SK-N-SH treated with all-trans-retinoic acid at 6 μM for 48 hours (cell line): ENCODE measurements at regions not wholly inside any gene's neighbourhood (a gene's known extent, or its start where the extent isn't known, plus 50 kb on each side); places are given as distances from the start of the nearest gene placed in this dataset.
"Not testable (repeated sequence)": the region's sequence is repeated elsewhere in the genome, so short reads cannot be mapped to it uniquely, and the experiment has no call there.

Experiments used
- ATAC-seq: fragments of 200-7000 bp; cut with Tn5 transposase; 3 replicates; pipeline ENCODE4 v1.9.1; 2020; ENCODE audit warnings: mild to moderate bottlenecking, moderate library complexity
- ARNTL ChIP-seq: fragments of 450-650 bp; formaldehyde crosslinking; IDR thresholded peaks from 2 replicates; pipeline ENCODE4 v1.5.0; 2020; ENCODE audit warnings: low read depth, mild to moderate bottlenecking, moderate library complexity, borderline replicate concordance
- BACH2 ChIP-seq: fragments of 250-450 bp; sonication (Bioruptor Pico); IDR thresholded peaks from 2 replicates; pipeline ENCODE4 v1.9.0; 2021; ENCODE audit warnings: mild to moderate bottlenecking, borderline replicate concordance
- CSDC2 ChIP-seq: fragments of 250-450 bp; sonication (Bioruptor Pico); IDR thresholded peaks from 2 replicates; pipeline ENCODE4 v1.5.0; 2020; ENCODE audit warnings: mild to moderate bottlenecking, moderate library complexity
- CSRNP3 ChIP-seq: fragments of 250-450 bp; sonication (Bioruptor Pico); IDR thresholded peaks from 2 replicates; pipeline ENCODE4 v1.5.1; 2021; ENCODE audit warnings: mild to moderate bottlenecking, moderate library complexity
- ESRRG ChIP-seq: fragments of 250-450 bp; sonication (Bioruptor Pico); IDR thresholded peaks from 2 replicates; pipeline ENCODE4 v1.6.1; 2021; ENCODE audit warnings: mild to moderate bottlenecking
- GLIS3 ChIP-seq: fragments of 250-450 bp; sonication (Bioruptor Pico); IDR thresholded peaks from 2 replicates; pipeline ENCODE4 v1.5.0; 2020; ENCODE audit warnings: mild to moderate bottlenecking, moderate library complexity
- OSR1 ChIP-seq: fragments of 250-450 bp; sonication (Bioruptor Pico); IDR thresholded peaks from 2 replicates; pipeline ENCODE4 v1.8.0; 2022; ENCODE audit warnings: moderate library complexity, mild to moderate bottlenecking, inconsistent platforms
- PPARA ChIP-seq: fragments of 250-450 bp; sonication (Bioruptor Pico); IDR thresholded peaks from 2 replicates; pipeline ENCODE4 v1.5.0; 2020; ENCODE audit warnings: mild to moderate bottlenecking, borderline replicate concordance
- RARB ChIP-seq: fragments of 250-450 bp; sonication (Bioruptor Pico); IDR thresholded peaks from 2 replicates; pipeline ENCODE4 v1.8.0; 2021; ENCODE audit warnings: mild to moderate bottlenecking, moderate library complexity
- TOX ChIP-seq: fragments of 250-450 bp; sonication (Bioruptor Pico); IDR thresholded peaks from 2 replicates; pipeline ENCODE4 v1.8.0; 2021; ENCODE audit warnings: mild to moderate bottlenecking, moderate library complexity, borderline replicate concordance
- TSHZ2 ChIP-seq: fragments of 250-450 bp; sonication (Bioruptor Pico); IDR thresholded peaks from 2 replicates; pipeline ENCODE4 v1.5.0; 2020; ENCODE audit warnings: mild to moderate bottlenecking, moderate library complexity
- ZC3H10 ChIP-seq: fragments of 250-450 bp; sonication (Bioruptor Pico); IDR thresholded peaks from 2 replicates; pipeline ENCODE4 v1.5.1; 2021; ENCODE audit warnings: mild to moderate bottlenecking, moderate library complexity
- ZFP3 ChIP-seq: fragments of 250-450 bp; sonication (Bioruptor Pico); IDR thresholded peaks from 2 replicates; pipeline ENCODE4 v1.5.0; 2020; ENCODE audit warnings: mild to moderate bottlenecking, moderate library complexity
- ZFP30 ChIP-seq: fragments of 450-650 bp; formaldehyde crosslinking; IDR thresholded peaks from 2 replicates; pipeline ENCODE4 v1.5.0; 2022; ENCODE audit warnings: mild to moderate bottlenecking, moderate library complexity
- ZNF565 ChIP-seq: fragments of 450-650 bp; formaldehyde crosslinking; conservative IDR thresholded peaks from 2 replicates; pipeline ENCODE4 v1.5.0; 2020; ENCODE audit warnings: low read depth, mild to moderate bottlenecking, moderate library complexity
- ZNF70 ChIP-seq: fragments of 450-650 bp; formaldehyde crosslinking; IDR thresholded peaks from 2 replicates; pipeline ENCODE4 v1.5.0; 2020; ENCODE audit warnings: mild to moderate bottlenecking, moderate library complexity
- ZNF8 ChIP-seq: fragments of 450-650 bp; formaldehyde crosslinking; IDR thresholded peaks from 2 replicates; pipeline ENCODE4 v1.5.0; 2020; ENCODE audit warnings: mild to moderate bottlenecking, moderate library complexity

- no peak for ATAC-seq
- TF ChIP-seq ZFP3 (CRISPR knock-in tag) (no peak), ZNF565 (CRISPR knock-in tag) (no peak), TOX (no peak), ARNTL (CRISPR knock-in tag) (no peak), BACH2 (CRISPR knock-in tag) (no peak), CSRNP3 (CRISPR knock-in tag) (no peak), RARB (CRISPR knock-in tag) (no peak), GLIS3 (CRISPR knock-in tag) (no peak), ESRRG (no peak), ZNF70 (CRISPR knock-in tag) (no peak), ZFP30 (CRISPR knock-in tag) (no peak), PPARA (CRISPR knock-in tag) (no peak), ZNF8 (CRISPR knock-in tag) (no peak), ZC3H10 (CRISPR knock-in tag) (no peak), CSDC2 (CRISPR knock-in tag) (no peak), OSR1 (CRISPR knock-in tag) (no peak)
- TF ChIP-seq, all 23 proteins: peak for 0
These were observed 55.1 kb upstream of the IMP4 start for GRCh38 chr2:130287656-130288026.

GRCh38 chr2:130286983-130287655, 55.6 kb upstream of the IMP4 start:
- no peak for ATAC-seq
- TF ChIP-seq TSHZ2 (no peak), RARB (CRISPR knock-in tag) (no peak)
- TF ChIP-seq, all 23 proteins: peak for 0

DNA sequence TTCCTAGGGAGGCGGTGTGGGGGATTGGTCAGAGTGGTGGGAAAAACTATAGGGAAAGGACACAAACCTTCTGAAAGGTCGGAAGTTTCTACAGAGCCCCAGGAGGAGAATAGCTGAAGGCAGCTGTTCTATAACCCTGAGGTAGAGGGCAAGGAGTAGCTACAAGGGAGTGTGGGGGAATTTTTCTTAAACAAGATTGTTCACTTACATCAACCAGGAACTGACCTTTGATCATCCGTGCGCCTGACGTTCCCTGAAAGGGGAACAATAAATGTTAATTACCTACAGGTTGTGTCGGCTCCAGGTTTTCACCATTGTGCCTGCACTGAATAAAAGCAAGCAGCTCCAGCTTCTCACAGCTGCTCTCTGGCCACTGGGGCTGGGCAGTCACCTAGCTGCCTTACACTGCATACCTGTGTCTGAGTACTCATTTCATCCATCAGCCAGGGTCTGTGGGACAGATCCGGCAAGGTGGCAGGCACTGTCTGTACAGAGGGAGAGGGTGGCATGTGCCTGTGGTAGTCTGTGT, 59.3 kb upstream of the IMP4 start:
- not testable (repeated sequence) for ATAC-seq

DNA sequence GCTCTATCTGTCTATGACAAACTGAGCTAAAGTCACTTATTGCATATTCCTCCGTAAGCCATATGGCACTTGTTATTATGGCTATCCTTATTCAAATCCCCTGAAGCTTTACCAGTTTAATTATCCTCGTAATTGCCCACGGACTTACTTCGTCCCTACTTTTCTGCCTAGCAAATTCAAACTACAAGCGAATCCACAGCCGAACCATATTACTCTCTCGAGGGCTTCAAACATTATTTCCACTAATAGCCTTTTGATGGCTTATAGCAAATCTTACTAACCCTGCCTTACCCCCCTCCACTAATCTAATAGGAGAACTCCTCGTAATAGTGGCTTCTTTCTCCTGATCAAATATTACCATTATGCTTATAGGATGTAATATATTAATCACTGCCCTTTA, 63.1 kb upstream of the IMP4 start:
- ATAC-seq, result not testable (repeated sequence)

DNA sequence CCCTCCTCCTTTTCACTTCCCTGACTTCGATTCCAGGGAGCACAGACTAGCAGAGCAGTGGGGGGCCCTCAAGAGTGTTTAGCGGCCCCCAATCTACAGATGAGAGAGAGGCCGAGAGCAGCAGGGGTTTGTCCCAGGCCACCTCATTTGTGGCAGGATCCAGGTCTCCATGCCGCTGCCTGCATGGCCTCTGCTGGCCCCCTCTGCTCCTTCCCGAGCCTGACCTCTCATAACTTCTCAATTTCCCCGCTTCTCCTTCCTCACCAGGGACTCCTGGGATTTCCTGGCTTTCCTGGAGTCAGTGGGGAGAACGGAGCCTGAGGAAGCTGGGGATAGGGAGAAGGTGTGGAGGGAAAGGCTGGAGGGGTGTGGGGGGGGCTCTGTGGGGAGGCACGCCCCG, 70.1 kb upstream of the TUBA3E start:
- not testable (repeated sequence) for ATAC-seq

DNA sequence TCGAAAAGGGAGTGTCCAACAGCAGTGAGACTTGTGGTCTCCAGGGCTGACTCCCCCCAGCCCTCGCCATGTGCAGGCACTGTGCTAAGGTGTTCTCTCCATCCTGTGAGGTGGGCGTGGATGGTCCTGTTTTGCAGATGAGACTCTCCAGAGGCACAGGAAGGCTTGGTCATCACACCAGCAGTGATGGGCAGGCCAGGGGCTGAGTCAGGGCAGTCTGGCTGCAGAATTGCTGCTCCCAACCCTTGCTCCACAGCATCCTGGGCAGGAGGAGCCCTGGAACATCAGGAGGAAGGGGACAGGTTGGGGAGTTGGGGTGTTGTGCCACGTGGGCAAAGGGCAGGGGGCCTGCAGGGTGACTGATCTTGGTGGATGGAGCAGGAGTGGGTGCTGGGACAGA, 69.3 kb upstream of the TUBA3E start:
- ATAC-seq, result not testable (repeated sequence)

DNA sequence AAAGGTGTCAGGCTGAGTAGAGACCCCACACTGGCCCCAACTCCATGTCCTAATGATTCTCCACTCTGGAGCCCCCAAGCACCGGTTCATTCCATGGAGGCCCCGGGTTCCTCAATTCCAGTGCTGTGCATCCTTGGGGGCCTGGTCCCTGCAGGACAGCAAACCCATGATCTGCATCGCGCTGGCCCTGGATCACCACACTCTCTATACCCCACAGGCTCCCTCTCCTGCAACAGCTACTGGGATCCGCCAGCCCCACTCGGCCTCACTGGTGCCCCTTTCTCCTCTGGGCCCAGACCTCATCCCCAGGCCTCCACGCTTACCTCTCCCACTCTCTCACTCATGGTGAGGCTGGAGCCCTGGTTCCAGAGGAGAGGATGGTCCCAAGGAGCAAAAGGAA, 68.6 kb upstream of the TUBA3E start:
- ATAC-seq, result not testable (repeated sequence)

- not testable (repeated sequence) for ATAC-seq
These were observed 67.5 kb upstream of the TUBA3E start for GRCh38 chr2:130265570-130266247.

GRCh38 chr2:130264901-130265320, 66.7 kb upstream of the TUBA3E start:
- not testable (repeated sequence) for ATAC-seq
